GM04503 (cell line): ENCODE measurements at regions not wholly inside any gene's neighbourhood (a gene's known extent, or its start where the extent isn't known, plus 50 kb on each side); places are given as distances from the start of the nearest gene placed in this dataset.
"Not testable (repeated sequence)": the region's sequence is repeated elsewhere in the genome, so short reads cannot be mapped to it uniquely, and the experiment has no call there.

Experiments used
- DNase-seq: peaks from one replicate; pipeline ENCODE4 v3.0.0-alpha.2; 2012; ENCODE audit warnings: low read depth

DNA sequence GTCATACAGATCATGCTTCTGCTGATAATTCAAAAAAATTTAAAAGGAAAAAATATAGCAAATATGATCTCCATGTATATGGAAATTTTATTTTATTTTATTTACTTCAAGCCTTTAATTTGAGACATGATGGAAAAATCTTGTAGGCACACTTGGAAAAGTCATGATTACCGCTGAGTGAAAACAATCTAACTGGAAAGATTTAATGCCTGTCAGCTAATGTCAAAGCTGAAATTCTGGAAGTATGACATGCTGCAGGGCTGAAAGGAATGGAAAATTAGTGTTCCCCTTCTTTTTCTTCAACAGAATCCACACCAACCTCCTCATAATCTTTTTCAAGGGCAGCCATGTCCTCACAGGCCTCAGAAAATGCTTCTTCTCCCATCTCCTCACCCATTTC, 58.2 kb downstream of the RPRM start:
- no peak for DNase-seq

DNA sequence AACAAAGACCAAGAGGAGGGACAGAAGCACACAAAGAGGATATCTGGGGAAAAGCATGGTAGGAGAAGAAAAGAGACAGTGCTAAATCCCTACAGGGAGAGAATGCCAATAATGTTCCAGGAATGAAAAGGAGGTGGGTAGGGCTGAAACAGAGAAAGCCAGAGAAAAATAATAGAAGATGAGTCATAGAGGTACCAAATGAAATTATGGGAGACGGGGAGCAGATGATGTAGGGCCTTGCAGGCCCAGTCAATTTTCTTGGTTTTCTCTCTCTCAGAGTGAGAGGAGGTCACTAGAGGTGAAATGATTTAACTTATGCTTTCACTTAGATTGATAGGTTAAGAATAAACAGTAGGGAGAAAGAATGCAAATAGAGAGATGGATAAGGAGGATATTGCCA, 61.5 kb downstream of the RPRM start:
- no peak for DNase-seq

DNA sequence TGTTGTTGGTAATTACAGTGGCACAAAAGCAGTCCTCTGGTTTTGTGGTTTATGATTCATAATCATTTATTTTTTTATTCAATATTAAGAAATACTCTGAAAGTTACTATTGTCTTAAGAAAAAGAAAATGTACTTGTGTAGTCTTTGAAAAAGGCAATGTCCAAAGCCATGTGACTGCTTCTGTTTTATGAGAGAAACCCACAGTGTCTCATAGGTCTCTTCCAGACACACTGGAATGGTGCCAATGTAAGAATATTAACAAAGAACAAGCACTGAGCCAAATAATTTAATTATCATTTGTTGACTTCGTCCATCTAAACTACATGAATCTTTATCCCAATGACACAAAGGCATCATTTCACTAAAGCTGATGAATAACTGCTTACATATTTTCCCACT, 62.5 kb downstream of the RPRM start:
- no peak for DNase-seq

DNA sequence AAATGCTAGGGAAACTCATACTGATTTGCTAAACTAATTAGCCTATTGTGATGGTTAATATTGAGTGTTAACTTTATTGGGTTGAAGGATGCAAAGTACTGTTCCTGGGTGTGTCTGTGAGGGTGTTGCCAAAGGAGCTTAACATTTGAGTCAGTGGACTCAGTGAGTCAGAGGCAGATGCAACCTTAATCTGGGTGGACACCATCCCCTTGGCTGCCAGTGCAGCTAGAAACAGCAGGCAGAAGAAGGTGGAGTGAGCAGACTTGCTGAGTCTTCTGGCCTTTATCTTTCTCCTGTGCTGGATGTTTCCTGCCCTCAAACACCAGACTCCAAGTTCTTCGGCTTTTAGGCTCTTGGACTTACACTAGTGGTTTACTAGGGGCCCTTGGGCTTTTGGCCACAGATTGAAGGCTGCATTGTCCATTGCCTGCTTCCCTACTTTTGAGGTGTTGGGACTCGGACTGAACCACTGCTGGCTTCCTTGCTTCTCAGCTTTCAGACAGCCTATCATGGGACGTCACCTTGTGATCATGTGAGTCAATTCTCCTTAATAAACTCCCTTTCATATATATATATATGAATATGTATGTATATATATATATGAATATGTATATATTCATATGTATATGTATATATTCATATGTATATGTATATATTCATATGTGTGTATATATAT, 69.7 kb downstream of the RPRM start:
- DNase-seq, result no peak

DNA sequence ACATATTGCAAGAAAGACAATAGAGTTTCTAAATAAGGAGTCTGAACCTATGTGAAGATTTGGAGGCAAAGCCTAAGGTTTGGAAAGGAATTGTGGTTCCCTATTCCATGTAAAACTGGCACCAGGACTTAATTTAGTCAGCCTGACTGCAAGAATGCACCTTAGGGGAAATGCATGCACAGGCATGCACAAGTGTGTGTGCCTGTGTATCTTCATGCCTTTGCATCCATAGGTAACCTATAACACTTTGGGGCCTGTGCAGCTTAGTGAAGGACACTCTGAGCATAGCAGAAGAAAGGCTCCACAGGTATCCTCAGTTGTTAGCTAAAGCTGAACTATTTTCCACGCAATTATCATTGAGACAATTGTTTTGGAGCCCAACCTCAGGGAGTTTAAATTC, 73.4 kb downstream of the RPRM start:
- DNase-seq, result no peak

DNA sequence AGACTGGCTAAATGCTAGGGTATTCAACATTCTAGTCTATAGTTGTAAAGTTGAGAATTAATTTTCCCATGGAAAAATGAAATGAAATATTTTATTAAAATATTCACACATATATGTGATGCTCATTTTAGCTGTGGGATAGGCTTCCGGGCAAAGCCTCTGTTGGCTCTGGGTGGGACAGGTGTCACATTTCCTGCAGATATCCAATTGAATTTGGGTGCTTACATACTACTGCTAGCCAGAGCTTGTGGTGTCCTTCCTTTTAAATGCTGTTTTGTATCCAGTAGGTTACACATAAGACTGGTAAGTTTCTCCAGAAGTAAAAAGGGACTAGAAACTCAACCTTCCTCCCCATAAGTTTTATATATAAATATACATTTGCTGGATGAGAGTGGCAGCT, 73.8 kb downstream of the RPRM start:
- no peak for DNase-seq

DNA sequence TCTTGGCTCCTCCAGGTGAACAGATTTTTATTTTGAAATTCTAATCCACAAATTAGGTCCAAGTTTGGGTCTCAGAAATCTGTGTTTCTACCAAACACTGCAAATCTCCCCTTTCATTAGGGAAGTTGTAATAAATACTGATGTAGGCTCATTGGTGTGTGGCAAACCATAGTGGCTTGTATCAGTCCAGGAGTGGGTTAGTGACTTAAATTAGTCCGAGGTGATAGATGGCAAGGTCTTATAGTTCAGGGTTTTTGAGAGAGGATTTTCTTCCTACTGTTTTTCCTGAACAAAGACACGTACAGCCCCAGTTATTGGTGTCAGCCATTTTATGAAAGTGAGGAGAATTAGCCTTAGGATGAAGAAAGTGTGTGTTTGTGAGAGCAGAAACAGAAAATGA, 74.6 kb downstream of the RPRM start:
- DNase-seq, result no peak

DNA sequence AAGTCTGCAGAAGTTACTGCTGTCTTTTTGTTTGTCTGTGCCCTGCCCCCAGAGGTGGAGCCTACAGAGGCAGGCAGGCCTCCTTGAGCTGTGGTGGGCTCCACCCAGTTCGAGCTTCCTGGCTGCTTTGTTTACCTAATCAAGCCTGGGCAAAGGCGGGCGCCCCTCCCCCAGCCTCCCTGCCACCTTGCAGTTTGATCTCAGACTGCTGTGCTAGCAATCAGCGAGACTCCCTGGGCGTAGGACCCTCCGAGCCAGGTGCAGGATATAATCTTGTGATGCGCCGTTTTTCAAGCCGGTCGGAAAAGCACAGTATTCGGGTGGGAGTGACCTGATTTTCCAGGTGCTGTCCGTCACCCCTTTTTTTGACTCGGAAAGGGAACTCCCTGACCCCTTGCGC, 75.2 kb downstream of the RPRM start:
- DNase-seq, result not testable (repeated sequence)

DNA sequence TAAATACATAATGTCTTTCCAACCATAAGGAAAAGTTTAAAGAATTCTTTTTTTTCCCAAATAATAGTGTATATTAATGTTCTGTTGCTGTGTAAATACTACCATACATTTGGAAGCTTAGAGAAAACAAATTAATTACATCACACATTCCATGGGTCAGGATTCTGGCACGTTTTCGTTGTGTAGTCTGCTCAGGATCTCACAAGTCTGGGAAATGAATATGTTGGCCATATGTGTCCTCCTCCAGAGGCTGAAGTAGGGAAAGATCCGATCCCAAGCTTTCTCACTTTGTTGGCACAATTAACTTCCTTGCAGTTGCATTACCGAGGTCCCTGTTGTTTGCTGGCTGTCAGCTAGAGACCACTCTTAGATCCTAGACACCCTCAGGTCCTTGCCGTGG, 83.9 kb downstream of the RPRM start:
- DNase-seq, result no peak

DNA sequence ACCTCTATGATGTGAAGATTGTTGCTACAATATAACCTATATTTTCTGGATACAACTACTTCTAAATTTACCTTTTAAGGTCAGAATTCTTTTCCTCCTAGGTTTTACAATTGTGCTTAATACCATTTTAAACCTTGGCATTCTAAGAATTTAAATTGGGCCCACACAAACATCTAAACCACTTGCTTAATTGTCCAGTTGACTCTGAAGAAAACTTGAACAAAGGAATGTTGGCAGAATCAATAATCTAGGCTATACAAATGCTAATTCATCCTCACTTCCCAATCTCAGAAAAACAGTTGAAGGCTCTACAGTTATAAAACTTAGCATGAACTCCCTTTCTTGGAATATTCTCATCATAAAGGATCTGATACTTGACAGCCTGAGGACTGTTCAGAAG, 84.3 kb downstream of the RPRM start:
- DNase-seq, result no peak

DNA sequence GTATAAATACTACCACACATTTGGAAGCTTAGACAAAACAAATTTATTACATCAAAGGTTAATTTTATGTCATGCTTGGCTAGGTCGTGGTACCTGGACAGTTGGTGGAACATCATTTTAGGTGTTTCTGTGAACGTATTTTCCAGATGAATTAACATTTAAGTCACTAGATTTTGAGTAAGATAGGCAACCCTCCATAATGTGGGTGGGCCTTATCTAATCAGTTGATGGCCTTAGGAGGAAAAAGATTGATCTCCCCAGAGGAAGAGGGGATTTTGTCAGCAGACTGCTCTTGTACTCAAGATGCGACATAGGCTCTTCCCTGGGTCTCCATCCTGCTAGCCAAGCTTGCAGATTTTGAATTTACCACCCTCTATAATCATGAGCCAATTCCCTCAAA, 85.0 kb downstream of the RPRM start:
- no peak for DNase-seq

DNA sequence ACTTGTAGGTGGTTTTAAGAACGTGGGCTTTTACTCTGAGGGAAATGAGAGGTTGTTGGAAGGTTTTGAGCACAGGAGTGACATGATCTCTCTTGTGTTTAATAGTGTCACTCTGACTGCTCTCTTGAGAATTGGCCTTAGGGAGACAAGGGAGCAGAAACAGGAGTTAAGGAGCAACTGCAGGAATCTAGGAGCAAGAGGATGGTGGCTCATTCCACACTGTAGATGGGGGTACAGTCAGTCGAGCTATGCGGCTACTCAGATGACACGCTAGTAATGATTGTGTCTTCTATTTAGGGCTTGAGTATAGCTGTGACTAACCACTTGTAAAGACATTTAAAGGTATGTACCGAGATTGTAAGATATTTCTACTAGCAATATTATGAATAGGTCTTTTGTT, 87.4 kb downstream of the RPRM start:
- no peak for DNase-seq

DNA sequence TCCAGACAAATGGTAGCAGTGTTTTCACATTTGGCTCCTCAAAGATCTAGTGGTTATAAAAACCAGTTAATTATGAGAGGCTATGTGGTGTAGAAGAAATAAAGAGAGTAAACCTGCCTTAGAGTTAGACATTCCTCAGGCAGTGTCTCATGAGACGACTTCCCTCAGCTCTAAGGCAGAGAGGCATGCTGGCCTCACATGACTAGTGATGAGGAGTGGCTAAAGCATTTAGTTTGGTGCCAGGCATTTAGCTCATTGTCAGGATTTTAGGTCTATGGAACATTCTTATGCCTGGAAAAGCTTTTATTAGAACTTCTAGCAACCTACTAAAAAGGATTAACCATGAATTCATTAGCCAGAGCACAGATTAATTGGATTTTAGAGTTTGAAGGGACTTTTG, 90.3 kb downstream of the RPRM start:
- no peak for DNase-seq

DNA sequence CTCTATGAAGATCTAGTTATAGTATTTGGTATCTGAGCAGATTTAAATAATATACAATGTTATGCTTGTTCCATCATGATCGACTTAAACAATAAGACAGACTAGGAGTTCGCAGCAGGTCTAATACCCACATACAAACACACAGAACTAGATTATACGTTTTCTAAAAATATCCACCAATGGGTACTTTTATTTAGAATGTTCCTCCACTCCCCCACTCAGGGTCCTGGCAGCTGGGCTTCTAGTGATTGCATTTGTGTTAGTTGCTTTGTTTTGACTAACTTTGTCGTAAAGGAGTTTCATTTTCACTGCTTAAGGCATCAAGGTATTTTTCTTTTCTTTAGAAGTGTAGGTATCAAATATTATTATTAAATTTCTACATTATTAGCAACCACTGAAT, 91.4 kb downstream of the RPRM start:
- no peak for DNase-seq

DNA sequence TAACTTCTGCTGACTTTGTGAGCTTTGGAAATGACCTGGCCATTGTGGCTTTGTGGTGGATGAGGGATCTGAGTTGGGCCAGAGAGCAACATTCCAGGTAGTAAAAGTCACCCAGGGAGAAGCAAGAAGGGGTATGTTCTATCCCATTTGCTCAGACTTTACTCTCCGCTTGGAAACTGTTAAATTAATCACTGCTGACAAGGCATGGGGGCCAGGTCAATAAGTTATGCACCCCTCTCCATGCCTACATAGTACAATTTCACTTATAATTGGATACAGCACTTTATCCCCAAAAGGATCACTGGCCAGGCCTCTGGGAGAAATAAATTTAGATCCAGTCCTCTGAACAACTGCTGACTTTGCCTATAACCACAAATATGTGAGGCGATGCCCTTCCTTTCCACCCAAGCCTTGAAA, 92.1 kb downstream of the RPRM start:
- no peak for DNase-seq

DNA sequence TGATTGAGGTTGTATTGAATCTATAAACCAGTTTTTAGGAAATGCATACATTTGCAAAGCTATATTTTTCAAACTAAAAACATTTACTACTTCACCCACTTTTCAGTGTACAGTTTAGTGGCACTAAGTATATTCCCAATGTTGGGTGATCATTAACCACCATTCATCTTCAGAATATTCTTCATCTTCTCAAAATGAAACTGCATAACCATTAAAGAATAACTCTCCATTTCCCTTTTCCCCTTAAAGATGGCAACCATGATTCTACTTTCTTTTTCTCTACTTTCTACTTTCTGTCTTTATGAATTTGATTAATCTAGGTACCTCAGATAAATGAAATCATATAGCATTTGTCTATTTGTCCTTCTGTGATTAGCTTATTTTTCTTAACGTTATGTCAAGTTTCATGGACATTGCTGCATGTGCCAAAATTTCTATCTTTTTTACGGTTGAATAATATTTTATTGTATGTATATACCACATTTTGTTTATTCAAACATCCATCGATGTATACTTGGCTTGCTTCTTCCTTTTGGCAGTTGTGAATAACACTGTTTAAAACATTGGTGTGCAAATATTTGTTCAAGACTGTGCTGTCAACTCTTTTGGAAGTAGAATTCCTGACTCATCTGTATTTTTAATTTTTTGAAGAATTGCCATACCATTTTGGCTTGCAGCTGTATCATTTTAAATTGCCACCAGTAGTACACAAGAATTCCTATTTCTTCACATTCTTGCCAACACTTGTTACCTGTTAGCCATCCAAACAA, 104.9 kb downstream of the RPRM start:
- DNase-seq, result no peak

DNA sequence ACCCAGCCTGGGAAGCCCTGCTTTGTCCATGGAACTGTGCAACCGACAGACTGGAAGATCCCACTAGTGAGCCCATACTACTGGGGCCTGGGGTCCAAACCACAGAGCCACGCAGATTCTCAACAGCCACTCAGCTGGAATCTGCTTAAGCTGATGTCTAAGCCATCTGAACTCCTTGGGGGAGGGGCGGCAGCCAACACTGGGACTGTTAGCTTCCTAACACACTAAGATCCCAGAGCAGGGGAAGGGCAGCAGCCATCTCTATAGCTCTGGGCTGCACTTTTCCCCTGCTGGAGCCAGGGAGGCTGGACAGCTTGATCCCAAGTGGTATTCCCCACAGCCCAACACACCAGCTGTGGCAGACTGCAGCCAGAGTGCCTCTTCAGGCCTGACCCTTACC, 118.3 kb downstream of the RPRM start:
- DNase-seq, result no peak

DNA sequence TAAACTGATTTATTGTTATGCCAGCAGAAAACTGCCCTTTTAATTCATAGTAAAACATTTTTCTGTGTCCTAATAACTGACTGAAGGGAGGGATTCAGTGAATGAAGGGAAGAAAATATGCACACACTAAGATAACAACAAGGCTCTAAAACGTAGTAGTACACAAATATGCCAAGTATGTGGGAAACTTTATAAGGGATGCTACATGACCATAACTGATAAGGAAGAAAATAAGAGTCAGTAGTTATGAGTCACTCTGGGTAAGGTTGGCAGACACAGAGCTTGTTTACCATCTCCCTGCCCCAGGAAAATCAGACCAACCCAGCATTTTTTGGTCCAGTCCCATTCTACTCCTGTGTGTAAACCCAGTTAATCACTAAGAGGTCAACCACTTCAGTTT, 124.2 kb downstream of the RPRM start:
- DNase-seq, result no peak

DNA sequence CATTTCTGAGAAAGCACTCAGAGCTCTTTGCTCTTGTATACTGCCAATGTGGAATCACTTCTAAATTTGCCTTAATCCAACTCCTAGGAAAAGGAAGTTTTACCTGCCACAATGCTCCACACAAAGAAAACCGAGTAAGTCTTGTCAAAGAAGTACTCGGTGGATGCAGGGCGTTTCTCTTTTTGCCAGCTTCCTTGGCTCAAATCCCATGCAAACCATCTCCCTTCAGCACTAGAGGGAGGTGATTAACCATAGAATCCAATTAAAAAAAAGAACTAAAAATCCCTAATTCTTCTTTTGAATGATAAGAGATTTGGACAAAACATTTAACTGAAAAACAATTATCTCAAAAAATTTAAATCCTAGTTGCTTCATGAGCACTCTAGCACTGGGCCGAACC, 129.0 kb downstream of the RPRM start:
- no peak for DNase-seq

DNA sequence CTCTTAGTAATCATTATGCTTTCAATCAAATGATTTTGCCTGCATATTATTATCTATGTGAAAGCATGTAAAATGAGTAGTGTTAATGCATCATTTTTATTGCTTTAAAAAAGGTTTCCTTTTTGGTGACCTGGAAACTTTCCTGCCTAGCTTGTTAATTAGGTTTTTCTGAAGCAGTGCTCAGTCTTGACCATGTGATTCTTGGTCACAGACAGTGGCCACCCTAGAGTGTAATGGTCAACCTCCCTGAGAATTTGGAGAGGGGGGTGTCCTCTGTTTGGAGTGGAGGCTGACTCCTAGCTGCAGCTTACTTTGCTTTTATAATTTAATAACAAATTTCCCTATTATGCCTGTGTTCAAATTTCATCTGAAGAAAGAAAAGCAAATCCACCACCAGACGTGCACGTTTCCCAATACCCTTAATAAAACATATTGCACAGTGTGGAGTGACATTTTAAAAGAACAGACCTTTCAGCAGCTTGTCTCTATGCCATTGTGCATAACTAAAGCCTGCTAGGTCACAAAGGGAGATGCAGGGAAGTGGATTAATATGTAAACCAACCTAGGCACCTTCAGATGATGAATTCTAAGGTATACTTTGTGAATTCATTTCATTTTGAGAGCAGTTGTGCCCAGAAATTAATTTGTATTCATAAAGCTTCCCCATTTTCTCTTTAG, 130.6 kb downstream of the RPRM start:
- DNase-seq, result no peak

DNA sequence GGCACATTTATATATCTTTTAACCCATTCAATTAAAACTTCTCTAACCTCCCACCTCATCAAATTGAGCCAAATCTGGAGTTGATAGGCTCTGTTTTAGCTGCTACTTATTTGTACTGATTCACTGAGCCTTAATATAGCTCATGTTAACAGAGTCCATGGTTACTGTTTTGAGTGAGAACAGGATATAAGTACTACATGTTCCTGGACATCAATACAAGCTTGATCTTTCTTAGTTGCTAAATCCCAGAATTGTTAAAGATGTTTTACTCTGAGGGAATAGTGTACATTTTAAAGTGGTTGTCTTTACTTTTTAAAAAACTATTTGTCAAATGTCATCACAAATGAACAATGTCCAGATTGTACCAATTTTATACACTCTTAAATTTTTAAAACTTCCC, 157.7 kb downstream of the RPRM start:
- no peak for DNase-seq

DNA sequence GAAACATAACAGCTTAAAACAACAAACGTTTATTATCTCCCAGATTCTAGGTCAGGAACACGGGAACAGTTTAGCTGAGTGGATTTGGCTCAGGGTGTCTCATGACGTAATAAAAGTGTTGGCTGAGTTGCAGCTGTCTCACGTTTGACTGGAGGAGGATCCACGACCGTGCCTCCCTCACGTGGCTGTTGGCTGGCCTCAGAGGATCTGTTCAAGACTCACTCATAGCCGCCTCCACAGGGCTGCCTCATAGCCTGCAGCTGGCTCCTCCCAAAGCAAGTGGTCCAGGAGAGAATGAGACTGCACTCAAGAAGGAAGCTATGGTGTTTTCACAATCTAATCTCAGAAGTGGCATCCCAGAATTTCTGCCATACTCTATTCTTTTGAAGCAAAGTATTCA, 167.1 kb downstream of the RPRM start:
- DNase-seq, result no peak

DNA sequence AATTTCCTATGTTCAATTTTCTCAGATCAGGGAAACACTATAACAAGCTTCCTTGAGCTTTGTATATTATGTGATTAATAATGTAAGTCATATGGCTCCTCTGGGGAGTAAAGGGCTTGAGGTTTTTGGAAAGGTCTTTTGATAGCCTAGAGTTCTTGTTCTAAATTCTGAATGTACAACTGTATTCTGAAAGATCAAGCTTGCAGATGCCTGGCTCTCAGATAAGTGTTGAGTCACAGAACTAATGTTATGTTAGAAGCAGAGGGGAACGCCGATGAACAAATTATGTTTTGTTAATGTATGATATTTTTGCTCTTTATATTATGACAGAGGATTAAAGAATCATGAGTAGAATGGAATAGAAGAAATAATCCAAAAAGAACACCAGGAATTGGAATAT, 170.1 kb downstream of the RPRM start:
- DNase-seq, result no peak

DNA sequence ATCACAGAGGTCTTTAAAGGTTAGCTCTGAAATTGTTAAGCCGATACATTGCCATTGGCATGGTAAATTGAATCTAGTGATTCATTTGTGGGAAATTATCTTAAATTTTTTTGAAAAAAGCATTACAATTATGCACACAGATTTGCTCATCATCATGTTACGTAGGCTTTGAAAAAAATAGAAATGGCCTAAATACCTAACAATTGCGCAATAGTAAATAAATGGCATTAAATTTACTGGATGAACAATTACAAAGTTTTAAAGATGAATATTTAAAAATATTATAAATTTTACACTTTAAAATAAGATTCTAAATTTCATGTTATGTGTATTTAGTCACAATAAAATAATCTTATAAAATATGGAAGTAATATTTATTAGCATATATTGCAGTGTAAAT, 171.3 kb downstream of the RPRM start:
- DNase-seq, result no peak
